Adipocyte (in vitro differentiated cells): ENCODE measurements at regions not wholly inside any gene's neighbourhood (a gene's known extent, or its start where the extent isn't known, plus 50 kb on each side); places are given as distances from the start of the nearest gene placed in this dataset.

Source experiments
- DNase-seq: peaks from one replicate; pipeline ENCODE4 v3.0.0-alpha.2; 2015; ENCODE audit warnings: low read depth
- H3K27me3 ChIP-seq: replicated peaks from 2 replicates; pipeline ENCODE4 v1.7.0; 2013; ENCODE audit warnings: mild to moderate bottlenecking, low read length, moderate library complexity; ENCODE audit not compliant: control insufficient read depth, insufficient read depth
- H3K36me3 ChIP-seq: 2 replicates; pipeline ENCODE4 v1.7.0; 2013; ENCODE audit warnings: low read length, mild to moderate bottlenecking, moderate library complexity; ENCODE audit not compliant: control insufficient read depth, insufficient read depth, severe bottlenecking
- H3K4me1 ChIP-seq: 2 replicates; pipeline ENCODE4 v1.7.0; 2013; ENCODE audit warnings: mild to moderate bottlenecking, low read length, moderate library complexity; ENCODE audit not compliant: control insufficient read depth, insufficient read depth
- H3K4me3 ChIP-seq: 2 replicates; pipeline ENCODE4 v1.7.0; 2013; ENCODE audit warnings: mild to moderate bottlenecking, low read length, moderate library complexity
- H3K9ac ChIP-seq: 2 replicates; pipeline ENCODE4 v1.7.0; 2013; ENCODE audit warnings: mild to moderate bottlenecking, low read length, moderate library complexity
- H3K9me3 ChIP-seq: 2 replicates; pipeline ENCODE4 v1.7.0; 2013; ENCODE audit warnings: mild to moderate bottlenecking, low read length, moderate library complexity; ENCODE audit not compliant: control insufficient read depth

DNA sequence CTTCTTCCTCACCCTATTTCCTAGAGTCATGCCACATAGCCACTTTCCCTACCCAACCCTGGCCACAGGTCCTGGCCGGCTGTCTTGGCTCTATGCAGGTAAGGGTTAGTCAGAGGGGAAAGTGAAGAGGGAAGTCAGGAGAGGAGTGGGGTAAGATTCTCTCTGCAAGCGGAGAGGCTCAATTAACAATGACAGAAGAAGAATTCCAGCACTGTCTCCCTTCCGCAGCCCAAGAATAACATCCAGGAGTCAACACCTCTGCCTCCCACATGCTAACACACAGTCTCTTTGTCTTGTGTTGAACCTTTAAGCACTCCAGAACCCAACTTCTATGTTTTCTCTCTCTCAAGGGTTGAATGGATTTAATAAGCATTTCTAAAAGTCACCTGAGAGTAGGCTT lies 235.1 kb upstream of the ANKRD55 start:
- Histone ChIP-seq H3K4me1 (peaks cover 10% of the 10 kb centered on the region), H3K9ac (no peak overlapping the region), H3K27me3 (peaks cover 17% of the 10 kb centered on the region), H3K36me3 (no peaks in the 10 kb centered on the region), H3K4me3 (no peak overlapping the region), H3K9me3 (no peaks in the 10 kb centered on the region)
- DNase-seq: no peak

DNA sequence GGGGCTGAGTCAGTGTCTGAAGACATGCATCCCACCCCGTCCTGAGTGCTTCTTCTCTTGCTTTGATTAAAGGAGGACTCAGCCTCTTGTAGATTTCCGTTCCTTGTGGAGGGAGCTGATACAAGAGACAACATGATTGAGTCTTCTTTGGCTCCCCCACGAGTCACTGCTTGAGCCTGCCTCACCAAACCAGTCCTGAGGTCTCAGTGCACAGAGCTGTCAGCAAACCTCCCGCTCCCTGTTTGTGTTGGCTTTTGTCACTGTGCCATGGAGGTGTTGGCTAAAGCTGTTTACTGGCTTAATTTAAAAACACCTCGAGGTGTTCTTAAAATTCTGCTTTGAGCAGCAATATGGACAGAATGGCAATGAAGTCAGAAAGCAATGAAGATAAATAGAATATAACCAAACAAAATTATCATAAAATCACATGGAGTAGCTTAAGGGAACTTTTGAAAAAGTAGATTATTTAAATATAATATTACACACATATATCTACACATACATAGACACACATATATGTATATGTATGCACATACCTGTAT lies 234.1 kb upstream of the ANKRD55 start:
- H3K4me3 ChIP-seq: no peak overlapping the region
- no peaks in the 10 kb centered on the region for H3K36me3 ChIP-seq
- H3K9me3 ChIP-seq: no peaks in the 10 kb centered on the region
- DNase-seq: no peak
- no peak overlapping the region for H3K9ac ChIP-seq
- peaks cover 10% of the 10 kb centered on the region for H3K4me1 ChIP-seq
- H3K27me3 ChIP-seq: peaks cover 17% of the 10 kb centered on the region

GRCh38 chr5:56466136-56466816 lies 233.1 kb upstream of the ANKRD55 start:
- Histone ChIP-seq H3K4me3 (no peak overlapping the region), H3K27me3 (peaks cover 17% of the 10 kb centered on the region), H3K36me3 (no peaks in the 10 kb centered on the region), H3K9ac (no peak overlapping the region), H3K4me1 (peaks cover 10% of the 10 kb centered on the region), H3K9me3 (no peaks in the 10 kb centered on the region)
- no peak for DNase-seq

DNA sequence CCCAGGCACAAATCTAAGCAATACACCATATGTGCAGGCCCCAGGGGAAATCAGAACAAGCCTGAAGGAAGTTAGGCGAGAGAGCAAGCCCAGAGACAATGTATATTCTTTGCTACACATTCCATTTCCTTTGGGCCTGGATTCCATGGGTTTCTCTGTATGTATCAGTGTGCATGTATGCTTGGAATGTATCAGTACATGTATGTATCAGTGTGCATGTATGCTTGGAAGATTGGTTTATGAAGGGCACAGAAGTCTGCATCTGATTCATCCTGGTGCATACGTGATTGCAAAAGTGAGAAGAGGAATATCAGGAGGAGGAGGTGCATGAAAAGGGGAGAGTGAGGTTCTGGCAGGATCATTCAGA lies 232.6 kb upstream of the ANKRD55 start:
- no peaks in the 10 kb centered on the region for H3K9me3 ChIP-seq
- H3K4me1 ChIP-seq: peaks cover 10% of the 10 kb centered on the region
- H3K36me3 ChIP-seq: no peaks in the 10 kb centered on the region
- peaks cover 17% of the 10 kb centered on the region for H3K27me3 ChIP-seq
- DNase-seq: peak; percentile 30
- no peak overlapping the region for H3K9ac ChIP-seq
- no peak overlapping the region for H3K4me3 ChIP-seq

DNA sequence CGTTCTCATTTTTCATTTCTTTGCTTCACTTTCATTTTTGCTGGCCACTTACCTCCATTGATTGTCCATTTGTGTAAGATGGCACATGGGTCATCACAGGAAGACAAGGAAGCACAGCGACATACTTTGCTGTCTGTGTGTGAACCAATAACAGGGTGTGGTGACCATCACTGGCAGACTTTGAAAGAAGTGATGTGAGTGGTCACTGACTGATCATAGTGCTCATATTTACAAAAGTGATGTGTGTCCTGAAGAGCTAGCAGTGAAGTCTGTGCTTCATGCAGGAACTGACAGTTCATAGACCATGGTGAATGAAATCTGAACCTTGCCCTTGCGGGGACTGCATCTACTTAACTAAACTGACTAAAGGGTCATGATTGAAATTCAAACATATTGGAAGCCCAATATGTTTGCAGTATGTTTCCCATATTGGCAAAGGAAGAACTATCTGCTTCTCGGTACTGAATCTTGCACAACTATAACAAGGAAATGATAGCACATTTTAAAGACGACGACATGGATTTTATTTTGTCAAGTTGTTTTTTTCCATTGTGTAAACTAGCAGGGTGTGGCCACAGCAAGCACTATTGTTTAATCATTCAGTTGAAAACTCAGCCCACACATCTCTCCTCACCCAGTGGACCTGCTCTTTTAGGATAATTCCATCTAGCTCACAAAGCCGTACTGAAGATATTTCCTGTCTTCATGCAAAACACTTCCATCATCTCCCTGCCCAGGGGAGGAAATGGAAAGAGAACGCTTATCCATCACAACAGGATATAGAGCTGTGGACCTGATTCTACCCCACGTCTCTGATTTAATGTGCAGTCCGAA lies 232.0 kb upstream of the ANKRD55 start:
- H3K27me3 ChIP-seq: peaks cover 11% of the 10 kb centered on the region
- no peaks in the 10 kb centered on the region for H3K36me3 ChIP-seq
- H3K9me3 ChIP-seq: no peaks in the 10 kb centered on the region
- peaks cover 10% of the 10 kb centered on the region for H3K4me1 ChIP-seq
- no peak overlapping the region for H3K9ac ChIP-seq
- no peak overlapping the region for H3K4me3 ChIP-seq
- DNase-seq: peak; percentile 52

DNA sequence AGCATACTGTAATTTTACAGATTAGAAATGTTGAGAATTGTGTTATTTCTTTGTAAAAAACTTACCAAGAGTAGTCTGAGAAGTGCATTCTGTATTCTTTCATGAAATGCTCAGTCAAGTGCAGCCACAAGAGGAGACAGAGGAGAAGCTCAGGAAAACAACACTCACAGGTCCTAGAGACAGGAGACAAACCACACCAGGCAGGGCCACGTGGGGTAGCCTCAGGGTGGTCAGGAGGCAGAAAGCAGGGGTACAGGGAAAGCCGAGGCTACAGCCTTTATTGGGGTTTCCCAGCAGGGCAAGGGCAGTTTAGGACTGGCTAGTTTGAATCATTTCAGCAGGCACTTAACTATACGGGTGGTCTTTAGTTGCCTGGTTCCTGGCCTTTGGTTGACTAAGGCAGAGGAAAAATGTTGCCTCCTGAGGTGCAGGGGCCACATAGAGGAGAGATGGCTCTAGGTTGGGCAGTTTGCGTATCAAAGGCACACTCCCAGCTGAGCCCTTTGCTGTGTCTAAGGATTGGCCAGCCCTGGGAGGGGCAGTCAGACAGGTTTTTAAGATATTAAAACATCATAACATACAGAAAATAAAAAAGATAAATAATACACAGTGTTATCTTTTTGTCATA lies 230.9 kb upstream of the ANKRD55 start:
- DNase-seq: no peak
- Histone ChIP-seq H3K4me3 (no peak overlapping the region), H3K9ac (no peak overlapping the region), H3K4me1 (peaks cover 10% of the 10 kb centered on the region), H3K27me3 (peaks cover 9% of the 10 kb centered on the region), H3K9me3 (no peaks in the 10 kb centered on the region), H3K36me3 (no peaks in the 10 kb centered on the region)

GRCh38 chr5:56461584-56461983 lies 228.5 kb upstream of the ANKRD55 start:
- H3K4me1 ChIP-seq: peaks cover 20% of the 10 kb centered on the region
- no peak for DNase-seq
- no peaks in the 10 kb centered on the region for H3K27me3 ChIP-seq
- H3K9me3 ChIP-seq: no peaks in the 10 kb centered on the region
- H3K9ac ChIP-seq: no peak overlapping the region
- no peak overlapping the region for H3K4me3 ChIP-seq
- no peaks in the 10 kb centered on the region for H3K36me3 ChIP-seq

GRCh38 chr5:56460681-56461191 lies 227.6 kb upstream of the ANKRD55 start:
- no peaks in the 10 kb centered on the region for H3K9me3 ChIP-seq
- H3K9ac ChIP-seq: no peak overlapping the region
- no peaks in the 10 kb centered on the region for H3K27me3 ChIP-seq
- peaks cover 20% of the 10 kb centered on the region for H3K4me1 ChIP-seq
- DNase-seq: no peak
- no peaks in the 10 kb centered on the region for H3K36me3 ChIP-seq
- no peak overlapping the region for H3K4me3 ChIP-seq

DNA sequence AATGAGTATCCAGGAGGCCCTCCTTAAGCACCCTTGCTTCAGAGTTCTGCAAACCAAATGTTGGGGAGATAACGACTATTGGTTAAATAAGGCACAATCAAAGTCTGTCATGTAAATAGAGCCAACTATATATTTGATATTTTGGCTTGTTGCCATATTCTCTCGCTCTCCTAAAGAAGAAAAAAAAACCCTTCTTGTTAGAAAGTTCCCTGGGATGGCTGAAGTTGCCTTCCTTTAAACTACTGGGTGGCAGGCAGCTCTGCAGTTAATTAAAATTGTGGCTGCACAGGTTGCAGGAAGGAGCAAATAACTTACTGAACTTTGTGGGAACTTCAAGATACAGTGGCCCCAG lies 227.0 kb upstream of the ANKRD55 start:
- Histone ChIP-seq H3K9me3 (no peaks in the 10 kb centered on the region), H3K36me3 (no peaks in the 10 kb centered on the region), H3K9ac (no peak overlapping the region), H3K4me1 (peaks cover 14% of the 10 kb centered on the region), H3K4me3 (no peak overlapping the region), H3K27me3 (no peaks in the 10 kb centered on the region)
- no peak for DNase-seq

GRCh38 chr5:56459394-56460194 lies 226.5 kb upstream of the ANKRD55 start:
- no peaks in the 10 kb centered on the region for H3K36me3 ChIP-seq

More at GRCh38 chr5:56459394-56460194, 226.5 kb upstream of the ANKRD55 start:
- Histone ChIP-seq H3K4me1 (peaks cover 10% of the 10 kb centered on the region), H3K9ac (no peak overlapping the region), H3K9me3 (no peaks in the 10 kb centered on the region), H3K27me3 (no peaks in the 10 kb centered on the region), H3K4me3 (no peak overlapping the region)
- no peak for DNase-seq
